SK-N-SH treated with all-trans-retinoic acid at 6 μM for 48 hours (cell line): ENCODE measurements at regions not wholly inside any gene's neighbourhood (a gene's known extent, or its start where the extent isn't known, plus 50 kb on each side); places are given as distances from the start of the nearest gene placed in this dataset.

Experiments
- ATAC-seq: fragments of 200-7000 bp; cut with Tn5 transposase; 3 replicates; pipeline ENCODE4 v1.9.1; 2020; ENCODE audit warnings: mild to moderate bottlenecking, moderate library complexity
- BACH2 ChIP-seq: fragments of 250-450 bp; sonication (Bioruptor Pico); IDR thresholded peaks from 2 replicates; pipeline ENCODE4 v1.9.0; 2021; ENCODE audit warnings: mild to moderate bottlenecking, borderline replicate concordance
- CREB5 ChIP-seq: fragments of 250-450 bp; sonication (Bioruptor Pico); IDR thresholded peaks from 2 replicates; pipeline ENCODE4 v1.5.1; 2020; ENCODE audit warnings: low read depth, mild to moderate bottlenecking, moderate library complexity
- CSDC2 ChIP-seq: fragments of 250-450 bp; sonication (Bioruptor Pico); IDR thresholded peaks from 2 replicates; pipeline ENCODE4 v1.5.0; 2020; ENCODE audit warnings: mild to moderate bottlenecking, moderate library complexity
- GLIS3 ChIP-seq: fragments of 250-450 bp; sonication (Bioruptor Pico); IDR thresholded peaks from 2 replicates; pipeline ENCODE4 v1.5.0; 2020; ENCODE audit warnings: mild to moderate bottlenecking, moderate library complexity
- PATZ1 ChIP-seq: fragments of 250-450 bp; sonication (Bioruptor Pico); IDR thresholded peaks from 2 replicates; pipeline ENCODE4 v1.8.0; 2020; ENCODE audit warnings: mild to moderate bottlenecking, moderate library complexity, borderline replicate concordance
- PPARA ChIP-seq: fragments of 250-450 bp; sonication (Bioruptor Pico); IDR thresholded peaks from 2 replicates; pipeline ENCODE4 v1.5.0; 2020; ENCODE audit warnings: mild to moderate bottlenecking, borderline replicate concordance
- RARB ChIP-seq: fragments of 250-450 bp; sonication (Bioruptor Pico); IDR thresholded peaks from 2 replicates; pipeline ENCODE4 v1.8.0; 2021; ENCODE audit warnings: mild to moderate bottlenecking, moderate library complexity
- SNAI2 ChIP-seq: fragments of 250-450 bp; sonication (Bioruptor Pico); IDR thresholded peaks from 2 replicates; pipeline ENCODE4 v1.5.0; 2020; ENCODE audit warnings: mild to moderate bottlenecking, moderate library complexity
- TCF4 ChIP-seq: fragments of 250-450 bp; sonication (Bioruptor Pico); IDR thresholded peaks from 2 replicates; pipeline ENCODE4 v1.8.0; 2021; ENCODE audit warnings: mild to moderate bottlenecking, moderate library complexity, borderline replicate concordance
- TOX ChIP-seq: fragments of 250-450 bp; sonication (Bioruptor Pico); IDR thresholded peaks from 2 replicates; pipeline ENCODE4 v1.8.0; 2021; ENCODE audit warnings: mild to moderate bottlenecking, moderate library complexity, borderline replicate concordance
- TSHZ2 ChIP-seq: fragments of 250-450 bp; sonication (Bioruptor Pico); IDR thresholded peaks from 2 replicates; pipeline ENCODE4 v1.5.0; 2020; ENCODE audit warnings: mild to moderate bottlenecking, moderate library complexity
- ZC3H10 ChIP-seq: fragments of 250-450 bp; sonication (Bioruptor Pico); IDR thresholded peaks from 2 replicates; pipeline ENCODE4 v1.5.1; 2021; ENCODE audit warnings: mild to moderate bottlenecking, moderate library complexity
- ZFP3 ChIP-seq: fragments of 250-450 bp; sonication (Bioruptor Pico); IDR thresholded peaks from 2 replicates; pipeline ENCODE4 v1.5.0; 2020; ENCODE audit warnings: mild to moderate bottlenecking, moderate library complexity
- ZFP30 ChIP-seq: fragments of 450-650 bp; formaldehyde crosslinking; IDR thresholded peaks from 2 replicates; pipeline ENCODE4 v1.5.0; 2022; ENCODE audit warnings: mild to moderate bottlenecking, moderate library complexity
- ZNF565 ChIP-seq: fragments of 450-650 bp; formaldehyde crosslinking; conservative IDR thresholded peaks from 2 replicates; pipeline ENCODE4 v1.5.0; 2020; ENCODE audit warnings: low read depth, mild to moderate bottlenecking, moderate library complexity
- ZNF70 ChIP-seq: fragments of 450-650 bp; formaldehyde crosslinking; IDR thresholded peaks from 2 replicates; pipeline ENCODE4 v1.5.0; 2020; ENCODE audit warnings: mild to moderate bottlenecking, moderate library complexity
- ZNF8 ChIP-seq: fragments of 450-650 bp; formaldehyde crosslinking; IDR thresholded peaks from 2 replicates; pipeline ENCODE4 v1.5.0; 2020; ENCODE audit warnings: mild to moderate bottlenecking, moderate library complexity
- TF ChIP-seq, protein P1 (sequence below): fragments of 250-450 bp; sonication (Bioruptor Pico); IDR thresholded peaks from 2 replicates; pipeline ENCODE4 v1.5.1; 2021; ENCODE audit warnings: mild to moderate bottlenecking, moderate library complexity

- TF ChIP-seq TSHZ2 (CRISPR knock-in tag), result no peak
Measured at GRCh38 chr7:138204285-138204981, 128.2 kb downstream of the AKR1D1 start (continued).

GRCh38 chr7:138204982-138205298 is 128.7 kb downstream of the AKR1D1 start:
- ATAC-seq, result no peak
- TF ChIP-seq ZFP3, result no peak
- no peak for TF ChIP-seq TSHZ2 (CRISPR knock-in tag)
- TF ChIP-seq ZNF565 (CRISPR knock-in tag), result no peak
- no peak for TF ChIP-seq PATZ1
- no peak for TF ChIP-seq TCF4 (CRISPR knock-in tag)
- no peak for TF ChIP-seq CSDC2 (CRISPR knock-in tag)
- TF ChIP-seq CREB5 (CRISPR knock-in tag), result no peak
- no peak for TF ChIP-seq TOX (CRISPR knock-in tag)
- TF ChIP-seq, protein P1, sequence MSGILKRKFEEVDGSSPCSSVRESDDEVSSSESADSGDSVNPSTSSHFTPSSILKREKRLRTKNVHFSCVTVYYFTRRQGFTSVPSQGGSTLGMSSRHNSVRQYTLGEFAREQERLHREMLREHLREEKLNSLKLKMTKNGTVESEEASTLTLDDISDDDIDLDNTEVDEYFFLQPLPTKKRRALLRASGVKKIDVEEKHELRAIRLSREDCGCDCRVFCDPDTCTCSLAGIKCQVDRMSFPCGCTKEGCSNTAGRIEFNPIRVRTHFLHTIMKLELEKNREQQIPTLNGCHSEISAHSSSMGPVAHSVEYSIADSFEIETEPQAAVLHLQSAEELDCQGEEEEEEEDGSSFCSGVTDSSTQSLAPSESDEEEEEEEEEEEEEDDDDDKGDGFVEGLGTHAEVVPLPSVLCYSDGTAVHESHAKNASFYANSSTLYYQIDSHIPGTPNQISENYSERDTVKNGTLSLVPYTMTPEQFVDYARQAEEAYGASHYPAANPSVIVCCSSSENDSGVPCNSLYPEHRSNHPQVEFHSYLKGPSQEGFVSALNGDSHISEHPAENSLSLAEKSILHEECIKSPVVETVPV (CRISPR knock-in tag), result no peak
- no peak for TF ChIP-seq ZNF70 (CRISPR knock-in tag)
- TF ChIP-seq ZFP30, result no peak
- TF ChIP-seq BACH2, result no peak
- no peak for TF ChIP-seq PPARA (CRISPR knock-in tag)
- TF ChIP-seq ZC3H10 (CRISPR knock-in tag), result no peak

DNA sequence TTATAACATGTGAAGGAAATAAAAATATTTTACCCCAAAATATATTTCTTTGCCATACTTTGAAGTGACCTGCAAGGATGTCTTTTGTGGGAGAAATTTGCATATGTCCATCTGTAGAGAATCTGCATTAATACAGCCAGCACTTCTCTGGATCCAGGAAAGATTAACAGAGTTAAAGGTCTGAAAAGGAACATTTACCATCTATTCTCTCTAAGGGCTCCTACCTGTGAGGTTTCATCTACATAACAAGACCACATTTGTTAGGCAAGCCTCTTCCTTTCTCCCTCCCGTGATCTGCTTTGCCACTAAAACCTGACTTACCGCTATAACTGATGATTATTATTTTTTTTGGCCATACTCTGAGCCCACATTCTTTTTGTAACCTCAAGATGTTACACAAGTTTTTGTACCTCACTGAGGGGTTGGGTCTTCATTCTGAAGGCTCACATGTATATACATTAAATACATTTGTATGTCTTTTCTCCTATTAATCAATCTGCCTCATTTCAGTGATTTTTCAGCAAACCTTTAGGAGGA is 129.4 kb downstream of the AKR1D1 start:
- ATAC-seq, result no peak
- TF ChIP-seq RARB (CRISPR knock-in tag), result no peak
- TF ChIP-seq ZNF8 (CRISPR knock-in tag), result no peak
- TF ChIP-seq, protein P1 (CRISPR knock-in tag), result no peak
- TF ChIP-seq ZNF565 (CRISPR knock-in tag), result no peak
- TF ChIP-seq PPARA (CRISPR knock-in tag), result no peak
- TF ChIP-seq TOX (CRISPR knock-in tag), result no peak
- TF ChIP-seq GLIS3 (CRISPR knock-in tag), result no peak
- TF ChIP-seq ZC3H10 (CRISPR knock-in tag), result no peak
- TF ChIP-seq TCF4 (CRISPR knock-in tag), result no peak
- no peak for TF ChIP-seq SNAI2 (CRISPR knock-in tag)
